GM04503 (cell line): ENCODE measurements at regions not wholly inside any gene's neighbourhood (a gene's known extent, or its start where the extent isn't known, plus 50 kb on each side); places are given as distances from the start of the nearest gene placed in this dataset.

ENCODE experiments used
- DNase-seq: peaks from one replicate; pipeline ENCODE4 v3.0.0-alpha.2; 2012; ENCODE audit warnings: low read depth

GRCh38 chr6:79302341-79302740 is 67.9 kb upstream of the HMGN3 start:
- no peak for DNase-seq

GRCh38 chr6:79301290-79301689 is 66.8 kb upstream of the HMGN3 start:
- no peak for DNase-seq

DNA sequence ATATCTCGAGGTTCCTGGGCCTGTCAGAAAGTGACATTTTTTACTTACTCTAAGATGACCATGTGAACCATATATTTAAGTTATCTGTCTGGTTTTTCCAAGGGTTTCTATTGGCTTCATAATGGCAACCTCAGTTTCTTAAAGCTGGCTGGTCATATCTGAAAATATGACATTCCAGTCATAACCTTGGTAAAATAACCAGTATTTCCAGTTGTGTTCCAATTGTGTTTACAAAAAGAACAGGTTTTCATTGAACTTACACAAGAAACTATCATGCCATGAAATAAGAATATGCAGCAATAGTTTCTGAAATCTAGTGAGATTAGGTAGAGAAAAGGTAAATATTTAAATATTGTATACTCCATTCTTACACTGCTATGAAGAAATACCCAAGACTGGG is 61.7 kb upstream of the HMGN3 start:
- no peak for DNase-seq
